WTC11 (cell line): ENCODE measurements at regions not wholly inside any gene's neighbourhood (a gene's known extent, or its start where the extent isn't known, plus 50 kb on each side); places are given as distances from the start of the nearest gene placed in this dataset.

Experiments
- CBFB ChIP-seq: sonication (generic); formaldehyde crosslinking; IDR thresholded peaks from 2 replicates; pipeline ENCODE4 v1.8.1; 2022; ENCODE audit warnings: mild to moderate bottlenecking, low read depth, missing genetic modification reagents
- NFATC4 ChIP-seq: fragments of 250-450 bp; sonication (Bioruptor Pico); IDR thresholded peaks from 2 replicates; pipeline ENCODE4 v1.9.0; 2021; ENCODE audit warnings: mild to moderate bottlenecking
- NR2C2 ChIP-seq: sonication (generic); formaldehyde crosslinking; IDR thresholded peaks from 2 replicates; pipeline ENCODE4 v1.8.0; 2022; ENCODE audit warnings: mild to moderate bottlenecking, missing genetic modification reagents
- NR3C1 ChIP-seq: sonication (generic); formaldehyde crosslinking; conservative IDR thresholded peaks from 2 replicates; pipeline ENCODE4 v1.8.1; 2023; ENCODE audit warnings: low read depth, mild to moderate bottlenecking, missing genetic modification reagents
- TF ChIP-seq, protein P1 (sequence below): sonication (generic); formaldehyde crosslinking; conservative IDR thresholded peaks from 2 replicates; pipeline ENCODE4 v1.8.1; 2022; ENCODE audit warnings: mild to moderate bottlenecking, missing genetic modification reagents
- TF ChIP-seq, protein P2 (sequence below): sonication (generic); formaldehyde crosslinking; IDR thresholded peaks from 2 replicates; pipeline ENCODE4 v1.8.1; 2023; ENCODE audit warnings: mild to moderate bottlenecking, missing genetic modification reagents, moderate library complexity

DNA sequence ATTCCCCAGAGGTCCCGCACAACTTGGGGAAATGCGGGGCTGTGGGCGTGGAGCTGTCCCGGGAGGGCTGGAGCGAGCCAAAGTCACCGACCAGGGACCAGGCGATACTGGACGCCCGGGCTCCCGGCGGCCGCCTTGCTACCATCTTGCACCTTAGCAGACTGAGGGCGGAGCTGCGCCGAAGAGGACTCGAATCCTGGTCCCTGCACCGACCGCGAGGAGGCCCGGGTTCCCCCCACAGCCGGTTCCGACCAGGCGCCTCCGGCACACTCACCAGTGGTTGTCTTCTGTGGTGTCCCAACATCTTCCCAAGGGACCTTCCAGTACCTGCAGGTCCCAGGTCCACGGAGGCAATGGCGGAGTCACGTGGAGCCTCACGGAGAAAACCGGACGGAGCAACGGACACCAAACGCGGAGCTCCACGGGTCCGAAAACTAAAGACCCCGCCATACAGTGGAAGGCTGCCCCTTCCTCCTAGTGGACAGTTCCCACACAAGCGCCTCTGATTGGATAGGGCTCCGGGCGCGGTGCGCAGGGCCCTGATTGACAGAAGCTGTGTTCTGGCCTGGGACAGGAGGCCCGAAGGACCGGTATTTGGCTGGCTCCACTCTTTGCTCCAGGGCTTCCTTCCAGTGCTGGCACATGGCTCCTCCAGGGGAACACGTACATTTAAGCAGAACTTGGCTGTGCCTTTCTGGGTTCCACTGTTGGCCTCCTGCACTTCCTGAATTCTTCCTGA is 124.6 kb upstream of the ZNF479 start:
- TF ChIP-seq NFATC4: no peak
- TF ChIP-seq NR3C1: no peak
- no peak for TF ChIP-seq CBFB (CRISPR knock-in tag)
- no peak for TF ChIP-seq NR2C2
- TF ChIP-seq, protein P1, sequence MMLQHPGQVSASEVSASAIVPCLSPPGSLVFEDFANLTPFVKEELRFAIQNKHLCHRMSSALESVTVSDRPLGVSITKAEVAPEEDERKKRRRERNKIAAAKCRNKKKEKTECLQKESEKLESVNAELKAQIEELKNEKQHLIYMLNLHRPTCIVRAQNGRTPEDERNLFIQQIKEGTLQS (CRISPR knock-in tag): no peak
- TF ChIP-seq, protein P2, sequence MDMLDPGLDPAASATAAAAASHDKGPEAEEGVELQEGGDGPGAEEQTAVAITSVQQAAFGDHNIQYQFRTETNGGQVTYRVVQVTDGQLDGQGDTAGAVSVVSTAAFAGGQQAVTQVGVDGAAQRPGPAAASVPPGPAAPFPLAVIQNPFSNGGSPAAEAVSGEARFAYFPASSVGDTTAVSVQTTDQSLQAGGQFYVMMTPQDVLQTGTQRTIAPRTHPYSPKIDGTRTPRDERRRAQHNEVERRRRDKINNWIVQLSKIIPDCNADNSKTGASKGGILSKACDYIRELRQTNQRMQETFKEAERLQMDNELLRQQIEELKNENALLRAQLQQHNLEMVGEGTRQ: no peak
